Tibial nerve (tissue), 3 donors: ENCODE measurements at regions not wholly inside any gene's neighbourhood (a gene's known extent, or its start where the extent isn't known, plus 50 kb on each side); places are given as distances from the start of the nearest gene placed in this dataset.

ENCODE experiments used
- CTCF ChIP-seq, 5 experiments: fragments of 200-600 bp in 3 of 5; fragments of 450-650 bp in 2 of 5; sonication (generic) in 3 of 5; IDR thresholded peaks; one replicate each; pipeline ENCODE4 v1.5.1; 2016 to 2019; ENCODE audit warnings: antibody characterized with exemption in 5 of 5, mild to moderate bottlenecking in 3 of 5, moderate library complexity in 2 of 5
- POLR2A ChIP-seq, 2 donors: fragments of 450-650 bp; IDR thresholded peaks; one replicate each; pipeline ENCODE4 v1.6.1; 2017; ENCODE audit warnings: antibody characterized with exemption in 2 of 2, mild to moderate bottlenecking in 2 of 2, moderate library complexity in 2 of 2

- TF ChIP-seq CTCF (IDR thresholded peaks at IDR 0.05): no peak
- no peak for TF ChIP-seq POLR2A (IDR thresholded peaks at IDR 0.05)
Observed at GRCh38 chr1:94298861-94299260, 61.5 kb upstream of the ARHGAP29 start.
